ENCODE measurements at regions not wholly inside any gene's neighbourhood (a gene's known extent, or its start where the extent isn't known, plus 50 kb on each side); places are given as distances from the start of the nearest gene placed in this dataset.

GRCh38 chr2:225309516-225309915, 90.0 kb upstream of the NYAP2 start:
- Mint-ChIP-seq H3K9me3 (peaks cover 0 to 3% of the 10 kb centered on the region in 2 experiments; a peak in 3 of 5 replicates), H3K4me3 (no peak overlapping the region), H3K27me3 (ENCODE audit: low read depth) (no peaks in the 10 kb centered on the region), H3K36me3 (ENCODE audit: insufficient read depth in 1 of 3, low read depth in 3 of 3) (no peaks in the 10 kb centered on the region), H3K4me1 (no peaks in the 10 kb centered on the region), H3K27ac (no peak overlapping the region)
- no peak overlapping the region for H3K9ac ChIP-seq (ENCODE audit: extremely low read depth, insufficient read length, low read length)
- H4K20me1 ChIP-seq (ENCODE audit: control insufficient read depth, insufficient read depth, insufficient read length): no peaks in the 10 kb centered on the region
- H3T11ph ChIP-seq (ENCODE audit: low read length): no peak overlapping the region
- H2AK5ac ChIP-seq (ENCODE audit: insufficient read length, low read length): no peak overlapping the region
- no peak overlapping the region for H3K4ac ChIP-seq (ENCODE audit: low read depth, low read length)
- H4K91ac ChIP-seq (ENCODE audit: insufficient read length, low read depth, low read length): no peak overlapping the region
- no peaks in the 10 kb centered on the region for H3K79me1 ChIP-seq (ENCODE audit: insufficient read depth, low read depth, low read length, poor library complexity, severe bottlenecking)
- no peak overlapping the region for H2BK20ac ChIP-seq (ENCODE audit: low read depth, low read length, poor library complexity, severe bottlenecking)
- no peak overlapping the region for H2BK15ac ChIP-seq (ENCODE audit: low read depth, low read length)
- no peak overlapping the region for H2BK12ac ChIP-seq (ENCODE audit: insufficient read length, low read depth, low read length)
- no peaks in the 10 kb centered on the region for H3K27me3 ChIP-seq (ENCODE audit: insufficient read depth, low read length)
- H3K9me3 ChIP-seq (ENCODE audit: control insufficient read depth, low read depth, low read length): no peaks in the 10 kb centered on the region
- TF ChIP-seq CTCF (conservative IDR thresholded peaks at IDR 0.05): no peak
- H3K4me2 ChIP-seq (ENCODE audit: insufficient read depth, insufficient read length, low read length): no peak overlapping the region
- no peak overlapping the region for H2BK5ac ChIP-seq (ENCODE audit: insufficient read length, low read length)
- no peak overlapping the region for H3K18ac ChIP-seq (ENCODE audit: insufficient read length, low read depth, low read length)
- no peak overlapping the region for H2AFZ ChIP-seq (ENCODE audit: low read length)
- DNase-seq: no peak
- H3K23ac ChIP-seq (ENCODE audit: insufficient read length, low read depth, low read length): no peak overlapping the region
- no peak overlapping the region for H3K56ac ChIP-seq (ENCODE audit: insufficient read length, low read depth, low read length)
- no peaks in the 10 kb centered on the region for H3K23me2 ChIP-seq (ENCODE audit: insufficient read length, low read depth, low read length, poor library complexity, severe bottlenecking)
- H3K79me2 ChIP-seq (ENCODE audit: insufficient read depth, low read length): no peaks in the 10 kb centered on the region
- no peak overlapping the region for H2BK120ac ChIP-seq (ENCODE audit: low read depth, low read length, poor library complexity, severe bottlenecking)
- H3K27ac ChIP-seq (ENCODE audit: insufficient read length, low read depth, low read length): no peak overlapping the region
- H4K5ac ChIP-seq (ENCODE audit: insufficient read length, low read depth, low read length): no peak overlapping the region
- no peak overlapping the region for H3K14ac ChIP-seq (ENCODE audit: insufficient read depth, low read length)
- no peaks in the 10 kb centered on the region for H3K4me1 ChIP-seq (ENCODE audit: insufficient read depth, low read length)
- no peak overlapping the region for H4K8ac ChIP-seq (replicated peaks; ENCODE audit: insufficient read length, low read depth, low read length)
